Gastroesophageal sphincter (tissue), 4 donors: ENCODE measurements at regions not wholly inside any gene's neighbourhood (a gene's known extent, or its start where the extent isn't known, plus 50 kb on each side); places are given as distances from the start of the nearest gene placed in this dataset.

Source experiments
- ATAC-seq: fragments of 150-250 bp; one replicate; pipeline ENCODE4 v1.9.1; 2016; ENCODE audit warnings: mild to moderate bottlenecking, moderate library complexity
- H3K27ac ChIP-seq, 4 donors: fragments of 200-600 bp; sonication (generic) in 3 of 4; 1 replicate in 3 of 4; 2 replicates in 1 of 4; pipeline ENCODE4 v1.5.1; 2016 to 2019
- H3K27me3 ChIP-seq: fragments of 200-600 bp; sonication (generic); one replicate; pipeline ENCODE4 v1.5.1; 2019
- H3K36me3 ChIP-seq, 2 donors: fragments of 200-600 bp; sonication (generic); one replicate each; pipeline ENCODE4 v1.5.1; 2019; ENCODE audit warnings: control low read depth in 1 of 2
- H3K4me1 ChIP-seq, 3 donors: fragments of 200-600 bp; sonication (generic); 1 replicate in 2 of 3; 2 replicates in 1 of 3; pipeline ENCODE4 v1.5.1; 2016 to 2019; ENCODE audit warnings: control low read depth in 2 of 3
- H3K4me3 ChIP-seq, 2 donors: fragments of 200-600 bp; sonication (generic); one replicate each; pipeline ENCODE4 v1.5.1; 2019; ENCODE audit warnings: mild to moderate bottlenecking in 1 of 2, moderate library complexity in 1 of 2
- H3K9me3 ChIP-seq, 3 donors: fragments of 200-600 bp; sonication (generic); one replicate each; pipeline ENCODE4 v1.5.1; 2017 to 2019; ENCODE audit warnings: control low read depth in 2 of 3
- EP300 ChIP-seq: sonication (generic); formaldehyde crosslinking; IDR thresholded peaks from one replicate; pipeline ENCODE4 v1.6.1; 2017; ENCODE audit warnings: antibody characterized with exemption, mild to moderate bottlenecking
- POLR2A ChIP-seq, 2 donors: fragments of 450-650 bp; IDR thresholded peaks; one replicate each; pipeline ENCODE4 v1.6.1; 2017; ENCODE audit warnings: antibody characterized with exemption in 2 of 2, mild to moderate bottlenecking in 2 of 2, moderate library complexity in 1 of 2
- POLR2AphosphoS5 ChIP-seq: sonication (generic); formaldehyde crosslinking; IDR thresholded peaks from one replicate; pipeline ENCODE4 v1.6.1; 2017; ENCODE audit warnings: antibody characterized with exemption
- WGBS, 2 donors: methylation state at CpG; one replicate each; pipeline ENCODE4 v1.1.5; 2018; ENCODE audit warnings: low coverage in 1 of 2; 5-methylcytosine and 5-hydroxymethylcytosine counted together
- TF ChIP-seq, protein P1 (sequence below), 4 experiments: fragments of 200-600 bp in 2 of 4; fragments of 450-650 bp in 2 of 4; sonication (generic) in 1 of 4; IDR thresholded peaks; one replicate each; pipeline ENCODE4 v1.5.1; 2017 to 2019; ENCODE audit warnings: antibody characterized with exemption in 4 of 4, mild to moderate bottlenecking in 2 of 4, moderate library complexity in 2 of 4

- Histone ChIP-seq H3K4me1 (peaks cover 0 to 9% (median 2%) of the 10 kb centered on the region in 3 donors), H3K27ac (no peak overlapping the region), H3K4me3 (no peak overlapping the region), H3K9me3 (no peaks in the 10 kb centered on the region), H3K36me3 (no peaks in the 10 kb centered on the region), H3K27me3 (peaks cover 38% of the 10 kb centered on the region)
- TF ChIP-seq POLR2A (IDR thresholded peaks at IDR 0.05) (no peak), EP300 (no peak)
- TF ChIP-seq, protein P1, sequence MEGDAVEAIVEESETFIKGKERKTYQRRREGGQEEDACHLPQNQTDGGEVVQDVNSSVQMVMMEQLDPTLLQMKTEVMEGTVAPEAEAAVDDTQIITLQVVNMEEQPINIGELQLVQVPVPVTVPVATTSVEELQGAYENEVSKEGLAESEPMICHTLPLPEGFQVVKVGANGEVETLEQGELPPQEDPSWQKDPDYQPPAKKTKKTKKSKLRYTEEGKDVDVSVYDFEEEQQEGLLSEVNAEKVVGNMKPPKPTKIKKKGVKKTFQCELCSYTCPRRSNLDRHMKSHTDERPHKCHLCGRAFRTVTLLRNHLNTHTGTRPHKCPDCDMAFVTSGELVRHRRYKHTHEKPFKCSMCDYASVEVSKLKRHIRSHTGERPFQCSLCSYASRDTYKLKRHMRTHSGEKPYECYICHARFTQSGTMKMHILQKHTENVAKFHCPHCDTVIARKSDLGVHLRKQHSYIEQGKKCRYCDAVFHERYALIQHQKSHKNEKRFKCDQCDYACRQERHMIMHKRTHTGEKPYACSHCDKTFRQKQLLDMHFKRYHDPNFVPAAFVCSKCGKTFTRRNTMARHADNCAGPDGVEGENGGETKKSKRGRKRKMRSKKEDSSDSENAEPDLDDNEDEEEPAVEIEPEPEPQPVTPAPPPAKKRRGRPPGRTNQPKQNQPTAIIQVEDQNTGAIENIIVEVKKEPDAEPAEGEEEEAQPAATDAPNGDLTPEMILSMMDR (IDR thresholded peaks at IDR 0.05): no peak
- 50 to 94% methylated on average over 2 to 5 of the region's 12 CpGs for WGBS, 2 donors
- no peak for ATAC-seq
Measured at GRCh38 chr16:85983064-85983463, 84.1 kb downstream of the IRF8 start.

GRCh38 chr16:85983606-85984230, 84.8 kb downstream of the IRF8 start:
- ATAC-seq: no peak
- Histone ChIP-seq H3K4me1 (peaks cover 0 to 9% (median 2%) of the 10 kb centered on the region in 3 donors), H3K36me3 (no peaks in the 10 kb centered on the region), H3K27ac (no peak overlapping the region), H3K9me3 (no peaks in the 10 kb centered on the region), H3K4me3 (no peak overlapping the region), H3K27me3 (peaks cover 39% of the 10 kb centered on the region)
- TF ChIP-seq POLR2A (IDR thresholded peaks at IDR 0.05): no peak
- WGBS, 2 donors: 94% methylated on average over 8 of the region's 20 CpGs; no CpG with 5 or more reads in 1 of the 2 donors

- no peak for ATAC-seq
- TF ChIP-seq POLR2A (IDR thresholded peaks at IDR 0.05) (no peak), EP300 (no peak), POLR2AphosphoS5 (no peak)
- TF ChIP-seq, protein P1 (IDR thresholded peaks at IDR 0.05): no peak
- peaks cover 39% of the 10 kb centered on the region for H3K27me3 ChIP-seq
- H3K27ac ChIP-seq: no peak overlapping the region
- H3K4me3 ChIP-seq: no peak overlapping the region
- H3K36me3 ChIP-seq: no peaks in the 10 kb centered on the region
- no peaks in the 10 kb centered on the region for H3K9me3 ChIP-seq
- 78 to 90% methylated on average over 2 to 6 of the region's 14 CpGs for WGBS, 2 donors
- H3K4me1 ChIP-seq: peaks cover 0 to 9% (median 2%) of the 10 kb centered on the region in 3 donors
Measured at GRCh38 chr16:85984231-85984880, 85.4 kb downstream of the IRF8 start.

GRCh38 chr16:85984947-85985451, 86.0 kb downstream of the IRF8 start:
- no peaks in the 10 kb centered on the region for H3K36me3 ChIP-seq
- no peak for ATAC-seq
- peaks cover 35% of the 10 kb centered on the region for H3K27me3 ChIP-seq

More at GRCh38 chr16:85984947-85985451, 86.0 kb downstream of the IRF8 start:
- H3K4me1 ChIP-seq: peaks cover 0 to 9% (median 2%) of the 10 kb centered on the region in 3 donors
- H3K9me3 ChIP-seq: no peaks in the 10 kb centered on the region
- no peak overlapping the region for H3K4me3 ChIP-seq
- TF ChIP-seq POLR2A (IDR thresholded peaks at IDR 0.05) (no peak), EP300 (no peak), POLR2AphosphoS5 (no peak)
- TF ChIP-seq, protein P1 (IDR thresholded peaks at IDR 0.05): no peak
- WGBS, 2 donors: 54 to 87% methylated on average over 4 to 17 of the region's 20 CpGs
- H3K27ac ChIP-seq: no peak overlapping the region
